ENCODE measurements at regions not wholly inside any gene's neighbourhood (a gene's known extent, or its start where the extent isn't known, plus 50 kb on each side); places are given as distances from the start of the nearest gene placed in this dataset.
A peak's percentile ranks its signal among the peaks of the same experiment; 100 is the strongest.

DNA sequence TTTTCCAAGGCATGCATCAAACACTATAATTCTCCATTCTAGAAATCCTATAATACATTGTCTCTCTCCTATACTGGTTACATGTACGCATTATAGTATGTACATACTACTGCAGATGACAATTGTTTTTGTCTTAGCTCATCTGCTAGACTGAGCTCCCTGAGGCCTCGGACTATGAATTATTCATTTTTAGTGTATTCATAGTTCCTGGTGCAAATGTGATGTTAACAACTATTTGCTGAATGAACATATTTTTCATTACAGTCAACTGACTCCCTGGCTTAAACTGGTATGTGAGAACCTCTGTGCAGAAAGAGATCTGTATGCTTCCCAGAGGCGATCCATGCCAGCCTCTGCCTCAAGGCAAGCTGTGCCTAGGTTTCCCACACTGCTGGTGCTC, 91.8 kb upstream of the PARP11 start:
- H3K4me3 Mint-ChIP-seq = no peak overlapping the region
- ChIA-PET POLR2A (interaction anchor here (0.6 kb wide), 1 partner anchor 851 kb away, joined by 5 read pairs; no protein-coding TSS in a partner anchor), CTCF (interaction anchor here (1.5 to 4.6 kb wide), 2 partner anchors 29 to 313 kb away, joined by 4 to 48 read pairs; no protein-coding TSS in a partner anchor)
- H3K36me3 Mint-ChIP-seq (ENCODE audit: low read depth) = no peaks in the 10 kb centered on the region
- no peaks in the 10 kb centered on the region for H3K9me3 Mint-ChIP-seq
- no peak for DNase-seq
- intact Hi-C loops (cut with micrococcal nuclease) = no loop called here
- H3K4me1 Mint-ChIP-seq = peaks cover 9% of the 10 kb centered on the region
- peaks cover 4% of the 10 kb centered on the region for H3K27me3 Mint-ChIP-seq
- ATAC-seq (ENCODE audit: low read depth) = no peak
- TF ChIP-seq, protein P1, sequence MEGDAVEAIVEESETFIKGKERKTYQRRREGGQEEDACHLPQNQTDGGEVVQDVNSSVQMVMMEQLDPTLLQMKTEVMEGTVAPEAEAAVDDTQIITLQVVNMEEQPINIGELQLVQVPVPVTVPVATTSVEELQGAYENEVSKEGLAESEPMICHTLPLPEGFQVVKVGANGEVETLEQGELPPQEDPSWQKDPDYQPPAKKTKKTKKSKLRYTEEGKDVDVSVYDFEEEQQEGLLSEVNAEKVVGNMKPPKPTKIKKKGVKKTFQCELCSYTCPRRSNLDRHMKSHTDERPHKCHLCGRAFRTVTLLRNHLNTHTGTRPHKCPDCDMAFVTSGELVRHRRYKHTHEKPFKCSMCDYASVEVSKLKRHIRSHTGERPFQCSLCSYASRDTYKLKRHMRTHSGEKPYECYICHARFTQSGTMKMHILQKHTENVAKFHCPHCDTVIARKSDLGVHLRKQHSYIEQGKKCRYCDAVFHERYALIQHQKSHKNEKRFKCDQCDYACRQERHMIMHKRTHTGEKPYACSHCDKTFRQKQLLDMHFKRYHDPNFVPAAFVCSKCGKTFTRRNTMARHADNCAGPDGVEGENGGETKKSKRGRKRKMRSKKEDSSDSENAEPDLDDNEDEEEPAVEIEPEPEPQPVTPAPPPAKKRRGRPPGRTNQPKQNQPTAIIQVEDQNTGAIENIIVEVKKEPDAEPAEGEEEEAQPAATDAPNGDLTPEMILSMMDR (IDR thresholded peaks at IDR 0.05) = no peak
- no peak overlapping the region for H3K27ac Mint-ChIP-seq

DNA sequence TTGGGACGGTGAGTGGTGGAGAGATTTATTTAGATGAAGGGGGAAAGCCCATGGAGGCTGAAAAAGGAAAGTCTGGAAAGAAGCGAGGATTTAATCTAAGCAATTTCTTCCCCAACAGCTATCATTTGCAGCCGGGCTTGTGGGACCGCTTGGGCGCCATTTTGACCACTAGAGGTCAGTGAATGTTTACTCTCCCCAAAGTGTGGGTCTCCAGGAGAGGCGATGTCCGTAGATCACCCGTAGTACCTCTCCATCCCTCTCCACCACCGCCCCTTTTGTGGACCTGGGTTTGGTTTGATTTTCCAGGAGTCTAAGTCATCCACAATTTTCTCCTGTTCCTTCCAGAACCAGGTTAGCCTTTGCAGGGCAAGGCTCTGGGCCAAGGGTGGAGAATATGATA, 91.2 kb upstream of the PARP11 start:
- Mint-ChIP-seq H3K9me3 (no peaks in the 10 kb centered on the region), H3K36me3 (ENCODE audit: low read depth) (no peaks in the 10 kb centered on the region), H3K4me1 (peaks cover 9% of the 10 kb centered on the region), H3K27ac (no peak overlapping the region), H3K27me3 (peaks cover 4% of the 10 kb centered on the region), H3K4me3 (no peak overlapping the region)
- ChIA-PET POLR2A (interaction anchor here (0.6 kb wide), 1 partner anchor 851 kb away, joined by 5 read pairs; no protein-coding TSS in a partner anchor), CTCF (interaction anchor here (1.5 to 4.6 kb wide), 2 partner anchors 30 to 313 kb away, joined by 4 to 48 read pairs; no protein-coding TSS in a partner anchor)
- TF ChIP-seq, protein P1 (IDR thresholded peaks at IDR 0.05) = no peak
- intact Hi-C loops (cut with micrococcal nuclease) = loop anchor here (1.0 kb wide), 1 partner anchor 313 kb away; no protein-coding TSS in a partner anchor
- DNase-seq (no peak), ATAC-seq (ENCODE audit: low read depth) (no peak)

DNA sequence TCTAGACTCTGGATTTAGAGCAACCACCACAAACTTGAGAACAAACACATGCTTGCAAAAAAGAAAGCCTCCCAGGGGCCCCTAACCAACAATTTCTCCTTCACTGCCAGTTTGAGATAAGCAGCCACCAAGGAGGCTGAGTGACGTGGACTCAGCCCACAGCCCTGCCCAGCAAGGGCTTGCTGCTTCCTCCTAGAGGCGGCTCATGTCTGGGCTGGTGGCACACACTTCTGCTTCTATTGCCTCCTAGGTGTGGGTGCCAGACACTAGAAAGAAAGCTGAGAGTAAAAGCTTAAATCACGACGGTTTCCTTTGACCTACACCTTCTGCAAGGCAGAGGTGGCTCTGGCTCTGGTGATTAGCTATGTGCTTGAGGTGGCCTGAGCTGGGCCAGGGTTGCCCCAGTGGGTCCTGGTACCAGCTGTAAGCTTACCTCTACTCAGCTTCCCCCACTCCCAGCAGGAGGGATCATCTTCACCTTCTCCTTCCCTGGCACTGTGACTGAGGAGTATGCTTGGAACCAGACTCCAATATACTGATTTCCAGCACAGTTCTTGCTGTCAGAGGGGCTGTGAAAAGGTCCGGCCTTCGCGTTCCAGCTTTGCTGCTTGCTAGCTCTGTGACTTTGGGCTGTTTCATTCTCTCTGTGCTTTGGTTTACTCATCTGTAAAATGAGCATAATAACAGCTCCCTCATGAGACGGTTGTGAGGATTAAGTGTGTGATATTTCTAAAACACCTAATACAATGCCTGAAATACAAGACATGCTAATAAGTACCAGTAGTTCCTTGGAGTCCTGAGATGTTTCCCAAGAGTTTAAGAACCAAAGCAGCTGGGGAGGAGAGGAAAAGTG, 89.7 kb upstream of the PARP11 start:
- CTCF ChIA-PET = interaction anchor here (0.6 to 4.6 kb wide), 6 partner anchors 32 to 562 kb away, joined by 3 to 48 read pairs (median 5); no protein-coding TSS in a partner anchor
- Mint-ChIP-seq H3K27me3 (peaks cover 3% of the 10 kb centered on the region), H3K4me3 (no peak overlapping the region), H3K9me3 (no peaks in the 10 kb centered on the region), H3K27ac (no peak overlapping the region), H3K36me3 (ENCODE audit: low read depth) (no peaks in the 10 kb centered on the region), H3K4me1 (peaks cover 9% of the 10 kb centered on the region)
- DNase-seq = no peak
- intact Hi-C loops (cut with micrococcal nuclease) = no loop called here
- TF ChIP-seq, protein P1 (IDR thresholded peaks at IDR 0.05) = no peak
- ATAC-seq (ENCODE audit: low read depth) = peak; percentile 85
- POLR2A ChIA-PET = interaction anchor here (1.2 kb wide), 1 partner anchor 312 kb away, joined by 3 read pairs; no protein-coding TSS in a partner anchor

DNA sequence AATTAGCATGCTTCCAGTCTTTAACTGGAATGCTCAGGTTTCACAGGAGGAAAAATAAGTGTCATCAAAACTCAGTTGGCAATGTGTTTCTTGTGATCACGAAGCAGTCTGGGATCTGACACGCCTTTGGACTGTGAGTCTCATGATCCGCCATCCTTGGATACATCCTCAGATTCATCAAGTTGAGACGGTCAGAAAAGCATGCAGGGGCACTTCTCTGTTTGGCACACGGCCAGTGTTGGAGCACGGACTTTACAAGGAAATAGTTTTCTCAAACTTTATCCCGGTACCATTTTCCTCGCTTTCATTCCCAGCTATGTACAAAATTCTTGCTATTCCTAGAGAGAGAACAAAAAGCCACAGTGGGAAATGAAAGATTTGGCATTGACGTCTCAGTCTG, 88.4 kb upstream of the PARP11 start:
- CTCF ChIA-PET = interaction anchor here (1.8 to 4.6 kb wide), 2 partner anchors 146 to 316 kb away, joined by 6 to 48 read pairs; no protein-coding TSS in a partner anchor
- no peak for DNase-seq
- TF ChIP-seq, protein P1 (IDR thresholded peaks at IDR 0.05) = no peak
- no peak overlapping the region for H3K4me3 Mint-ChIP-seq
- H3K4me1 Mint-ChIP-seq = peaks cover 9% of the 10 kb centered on the region
- POLR2A ChIA-PET = no interaction called here
- no peak overlapping the region for H3K27ac Mint-ChIP-seq
- no peaks in the 10 kb centered on the region for H3K9me3 Mint-ChIP-seq
- peaks cover 4% of the 10 kb centered on the region for H3K27me3 Mint-ChIP-seq
- ATAC-seq (ENCODE audit: low read depth) = no peak
- no peaks in the 10 kb centered on the region for H3K36me3 Mint-ChIP-seq (ENCODE audit: low read depth)
- intact Hi-C loops (cut with micrococcal nuclease) = no loop called here

Measured in activated B cell treated with CpG ODN at 0.5 μM for 24 hours (primary cell).